ENCODE measurements at regions not wholly inside any gene's neighbourhood (a gene's known extent, or its start where the extent isn't known, plus 50 kb on each side); places are given as distances from the start of the nearest gene placed in this dataset.

DNA sequence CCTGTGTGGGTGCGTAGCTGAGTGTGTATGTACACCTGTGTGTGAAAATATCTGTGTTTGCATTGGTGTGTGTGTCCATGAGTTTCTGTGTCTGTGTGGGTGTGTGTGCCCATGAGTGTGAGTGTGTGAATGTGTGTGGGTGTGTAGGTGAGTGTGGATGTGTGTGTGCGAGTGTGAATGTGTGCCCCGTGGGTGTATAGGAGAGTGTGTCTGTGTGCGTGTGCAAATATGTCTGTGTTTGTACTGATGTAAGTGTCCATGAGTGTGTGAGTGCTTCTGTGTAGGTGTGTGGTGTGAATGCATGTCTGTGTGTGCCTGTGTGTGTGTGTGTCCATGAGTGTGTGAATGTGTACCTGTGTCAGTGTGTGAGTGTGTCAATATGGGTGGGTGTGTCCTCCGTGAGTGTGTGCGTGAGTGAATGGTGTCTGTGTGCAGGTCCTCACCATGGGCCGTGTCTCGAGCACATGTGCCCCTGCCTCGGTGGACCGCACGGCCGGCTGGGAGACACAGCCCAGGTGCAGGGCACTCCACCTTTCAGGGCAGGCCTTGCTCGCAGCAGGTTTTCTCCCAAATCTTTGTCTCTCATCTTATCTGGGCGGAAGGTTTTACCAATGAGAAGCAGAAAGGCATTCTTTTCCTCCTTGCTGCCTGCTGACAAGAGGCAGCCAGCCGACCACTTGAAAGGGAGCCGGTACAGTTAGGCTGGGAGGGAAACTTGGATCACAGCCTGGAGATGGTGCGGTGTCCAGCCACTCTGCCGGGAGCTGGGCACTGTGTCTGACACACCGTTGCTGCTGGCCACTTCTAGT lies 107.1 kb upstream of the FAM20C start:
- CTCF ChIA-PET, result interaction anchor here (0.7 to 1.2 kb wide), 2 partner anchors 12 to 1223 kb away, joined by 4 read pairs; no protein-coding TSS in a partner anchor
- POLR2A ChIA-PET, result no interaction called here
- ATAC-seq (no peak), FAIRE-seq (no peak), DNase-seq (ENCODE audit: low read depth in 1 of 2, low spot score in 1 of 2) (no peak)
- peaks cover 9% of the 10 kb centered on the region; the same call in 2 of the 3 replicates for H3K4me1 ChIP-seq
- WGBS (ENCODE audit: missing lambda C conversion rate), result 71% methylated on average over 17 of the region's 19 CpGs
- no peak overlapping the region for H3K4me3 ChIP-seq
- H3K27ac ChIP-seq, result no peak overlapping the region
- H3K9me3 ChIP-seq, result no peaks in the 10 kb centered on the region
- H3K4me2 ChIP-seq, result no peak overlapping the region
- TF ChIP-seq NPAS2 (CRISPR knock-in tag; IDR thresholded peaks at IDR 0.05; ENCODE audit: borderline replicate concordance) (no peak), MYC (IDR thresholded peaks at IDR 0.05; ENCODE audit: borderline replicate concordance, low read length) (no peak), TFCP2L1 (CRISPR knock-in tag; IDR thresholded peaks at IDR 0.05) (no peak), ZC3H11A (IDR thresholded peaks at IDR 0.05) (no peak), KDM1A (IDR thresholded peaks at IDR 0.05; ENCODE audit: low read depth) (no peak), ZSCAN20 (CRISPR knock-in tag; IDR thresholded peaks at IDR 0.05) (no peak), ZFP36 (IDR thresholded peaks at IDR 0.05; ENCODE audit: borderline replicate concordance, partially characterized antibody) (no peak), JUN (IDR thresholded peaks at IDR 0.05) (no peak), RCOR1 (IDR thresholded peaks at IDR 0.05; ENCODE audit: low read depth, low read length) (no peak), RARB (CRISPR knock-in tag; IDR thresholded peaks at IDR 0.05) (no peak), NR3C1 (IDR thresholded peaks at IDR 0.05) (no peak), EHF (CRISPR knock-in tag; IDR thresholded peaks at IDR 0.05) (no peak), HOXA7 (CRISPR knock-in tag; IDR thresholded peaks at IDR 0.05) (no peak), MAZ (IDR thresholded peaks at IDR 0.05; ENCODE audit: borderline replicate concordance, low read depth, low read length) (no peak), CBX8 (IDR thresholded peaks at IDR 0.05) (no peak)
- TF ChIP-seq, protein P1, sequence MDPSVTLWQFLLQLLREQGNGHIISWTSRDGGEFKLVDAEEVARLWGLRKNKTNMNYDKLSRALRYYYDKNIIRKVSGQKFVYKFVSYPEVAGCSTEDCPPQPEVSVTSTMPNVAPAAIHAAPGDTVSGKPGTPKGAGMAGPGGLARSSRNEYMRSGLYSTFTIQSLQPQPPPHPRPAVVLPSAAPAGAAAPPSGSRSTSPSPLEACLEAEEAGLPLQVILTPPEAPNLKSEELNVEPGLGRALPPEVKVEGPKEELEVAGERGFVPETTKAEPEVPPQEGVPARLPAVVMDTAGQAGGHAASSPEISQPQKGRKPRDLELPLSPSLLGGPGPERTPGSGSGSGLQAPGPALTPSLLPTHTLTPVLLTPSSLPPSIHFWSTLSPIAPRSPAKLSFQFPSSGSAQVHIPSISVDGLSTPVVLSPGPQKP (IDR thresholded peaks at IDR 0.05; ENCODE audit: low read depth, low read length), result no peak
- TF ChIP-seq, protein P2, sequence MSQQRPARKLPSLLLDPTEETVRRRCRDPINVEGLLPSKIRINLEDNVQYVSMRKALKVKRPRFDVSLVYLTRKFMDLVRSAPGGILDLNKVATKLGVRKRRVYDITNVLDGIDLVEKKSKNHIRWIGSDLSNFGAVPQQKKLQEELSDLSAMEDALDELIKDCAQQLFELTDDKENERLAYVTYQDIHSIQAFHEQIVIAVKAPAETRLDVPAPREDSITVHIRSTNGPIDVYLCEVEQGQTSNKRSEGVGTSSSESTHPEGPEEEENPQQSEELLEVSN (IDR thresholded peaks at IDR 0.05; ENCODE audit: borderline replicate concordance, low read depth), result no peak
- TF ChIP-seq, protein P3, sequence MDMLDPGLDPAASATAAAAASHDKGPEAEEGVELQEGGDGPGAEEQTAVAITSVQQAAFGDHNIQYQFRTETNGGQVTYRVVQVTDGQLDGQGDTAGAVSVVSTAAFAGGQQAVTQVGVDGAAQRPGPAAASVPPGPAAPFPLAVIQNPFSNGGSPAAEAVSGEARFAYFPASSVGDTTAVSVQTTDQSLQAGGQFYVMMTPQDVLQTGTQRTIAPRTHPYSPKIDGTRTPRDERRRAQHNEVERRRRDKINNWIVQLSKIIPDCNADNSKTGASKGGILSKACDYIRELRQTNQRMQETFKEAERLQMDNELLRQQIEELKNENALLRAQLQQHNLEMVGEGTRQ (IDR thresholded peaks at IDR 0.05), result no peak

DNA sequence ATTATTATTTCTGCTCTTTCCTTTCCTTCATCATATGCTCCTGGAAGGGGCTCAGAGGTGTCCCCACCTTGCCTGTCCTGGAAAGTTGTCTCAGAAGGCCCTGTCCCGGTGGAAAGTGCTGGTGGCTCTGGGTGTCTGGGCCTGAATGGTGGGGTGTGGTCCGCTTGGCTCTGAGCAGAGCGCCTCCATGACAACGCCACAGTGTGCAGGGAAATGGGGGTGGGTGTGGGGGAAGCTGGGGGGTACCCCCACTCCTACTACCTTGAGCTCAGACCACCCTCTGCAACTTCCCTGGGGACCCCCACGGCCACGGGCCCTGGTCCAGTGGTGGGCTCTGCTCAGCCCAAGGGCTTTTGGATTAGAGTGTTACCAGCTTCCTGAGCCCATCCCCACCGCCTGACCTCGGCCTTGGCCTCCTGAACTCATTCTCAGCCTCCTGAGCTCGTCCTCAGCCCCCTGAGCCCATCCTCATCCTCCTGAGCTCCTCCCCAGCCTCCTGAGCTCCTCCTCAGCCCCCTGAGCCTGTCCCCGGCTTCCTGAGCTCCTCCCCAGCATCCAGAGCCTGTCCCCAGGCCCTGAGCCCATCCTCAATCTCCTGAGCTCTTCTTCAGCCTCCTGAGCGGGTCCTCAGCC lies 106.4 kb upstream of the FAM20C start:
- Histone ChIP-seq H3K4me2 (no peak overlapping the region), H3K9me3 (no peaks in the 10 kb centered on the region), H3K27ac (no peak overlapping the region), H3K4me1 (peaks cover 9% of the 10 kb centered on the region; the same call in 2 of the 3 replicates), H3K4me3 (no peak overlapping the region)
- 52% methylated on average over 8 of the region's 11 CpGs for WGBS (ENCODE audit: missing lambda C conversion rate)
- POLR2A ChIA-PET, result no interaction called here
- no peak for FAIRE-seq
- no peak for ATAC-seq
- CTCF ChIA-PET, result interaction anchor here (0.7 to 1.2 kb wide), 2 partner anchors 11 to 1222 kb away, joined by 4 read pairs; no protein-coding TSS in a partner anchor
- TF ChIP-seq JUN (IDR thresholded peaks at IDR 0.05), result no peak
- no peak for TF ChIP-seq HEYL (CRISPR knock-in tag; IDR thresholded peaks at IDR 0.05)
- no peak for TF ChIP-seq CBX8 (IDR thresholded peaks at IDR 0.05)
- TF ChIP-seq MYC (IDR thresholded peaks at IDR 0.05; ENCODE audit: borderline replicate concordance, low read length), result no peak
- no peak for TF ChIP-seq HOXB5 (CRISPR knock-in tag; IDR thresholded peaks at IDR 0.05)
- no peak for TF ChIP-seq FOXS1 (CRISPR knock-in tag; IDR thresholded peaks at IDR 0.05)
- TF ChIP-seq RFX5 (IDR thresholded peaks at IDR 0.05), result no peak
- no peak for TF ChIP-seq ZSCAN20 (CRISPR knock-in tag; IDR thresholded peaks at IDR 0.05)
- no peak for TF ChIP-seq GATA3 (IDR thresholded peaks at IDR 0.05; ENCODE audit: borderline replicate concordance)
- no peak for TF ChIP-seq POLR2A (IDR thresholded peaks at IDR 0.05; ENCODE audit: low read length)
- no peak for TF ChIP-seq BHLHE40 (IDR thresholded peaks at IDR 0.05; ENCODE audit: low read depth, low read length)
- TF ChIP-seq, protein P4, sequence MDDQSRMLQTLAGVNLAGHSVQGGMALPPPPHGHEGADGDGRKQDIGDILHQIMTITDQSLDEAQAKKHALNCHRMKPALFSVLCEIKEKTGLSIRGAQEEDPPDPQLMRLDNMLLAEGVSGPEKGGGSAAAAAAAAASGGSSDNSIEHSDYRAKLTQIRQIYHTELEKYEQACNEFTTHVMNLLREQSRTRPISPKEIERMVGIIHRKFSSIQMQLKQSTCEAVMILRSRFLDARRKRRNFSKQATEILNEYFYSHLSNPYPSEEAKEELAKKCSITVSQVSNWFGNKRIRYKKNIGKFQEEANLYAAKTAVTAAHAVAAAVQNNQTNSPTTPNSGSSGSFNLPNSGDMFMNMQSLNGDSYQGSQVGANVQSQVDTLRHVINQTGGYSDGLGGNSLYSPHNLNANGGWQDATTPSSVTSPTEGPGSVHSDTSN (IDR thresholded peaks at IDR 0.05), result no peak
- TF ChIP-seq JUNB (IDR thresholded peaks at IDR 0.05), result no peak
- TF ChIP-seq, protein P3 (IDR thresholded peaks at IDR 0.05), result no peak
- no peak for DNase-seq (ENCODE audit: low read depth in 1 of 2, low spot score in 1 of 2)
